ENCODE measurements at regions not wholly inside any gene's neighbourhood (a gene's known extent, or its start where the extent isn't known, plus 50 kb on each side); places are given as distances from the start of the nearest gene placed in this dataset.

DNA sequence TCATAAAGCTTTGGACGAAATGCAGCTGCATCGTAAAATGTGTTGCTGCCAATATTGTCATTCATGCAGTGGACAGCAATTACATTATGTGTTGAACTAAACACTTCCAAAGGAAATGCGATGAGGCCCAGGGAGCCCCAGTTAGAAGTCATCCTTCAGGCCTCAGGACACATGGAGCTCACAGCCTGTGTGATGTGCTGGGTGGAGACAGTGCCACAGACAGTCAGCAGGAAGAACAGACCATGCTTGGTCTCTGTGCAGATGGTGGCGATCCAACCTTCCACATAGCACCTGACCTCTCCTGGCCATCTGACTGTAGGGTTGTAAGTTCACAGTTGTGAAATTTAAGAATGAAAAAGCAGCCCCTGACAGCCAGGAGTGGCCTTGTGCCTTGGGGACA is 118.3 kb upstream of the ALKAL2 start:
- CTCF ChIA-PET = no interaction called here
- POLR2A ChIA-PET = no interaction called here
- no peak for DNase-seq (ENCODE audit: low read depth, low spot score)
- no peak overlapping the region for H3K4me3 ChIP-seq (ENCODE audit: low read depth, low read length)
- TF ChIP-seq, protein P1, sequence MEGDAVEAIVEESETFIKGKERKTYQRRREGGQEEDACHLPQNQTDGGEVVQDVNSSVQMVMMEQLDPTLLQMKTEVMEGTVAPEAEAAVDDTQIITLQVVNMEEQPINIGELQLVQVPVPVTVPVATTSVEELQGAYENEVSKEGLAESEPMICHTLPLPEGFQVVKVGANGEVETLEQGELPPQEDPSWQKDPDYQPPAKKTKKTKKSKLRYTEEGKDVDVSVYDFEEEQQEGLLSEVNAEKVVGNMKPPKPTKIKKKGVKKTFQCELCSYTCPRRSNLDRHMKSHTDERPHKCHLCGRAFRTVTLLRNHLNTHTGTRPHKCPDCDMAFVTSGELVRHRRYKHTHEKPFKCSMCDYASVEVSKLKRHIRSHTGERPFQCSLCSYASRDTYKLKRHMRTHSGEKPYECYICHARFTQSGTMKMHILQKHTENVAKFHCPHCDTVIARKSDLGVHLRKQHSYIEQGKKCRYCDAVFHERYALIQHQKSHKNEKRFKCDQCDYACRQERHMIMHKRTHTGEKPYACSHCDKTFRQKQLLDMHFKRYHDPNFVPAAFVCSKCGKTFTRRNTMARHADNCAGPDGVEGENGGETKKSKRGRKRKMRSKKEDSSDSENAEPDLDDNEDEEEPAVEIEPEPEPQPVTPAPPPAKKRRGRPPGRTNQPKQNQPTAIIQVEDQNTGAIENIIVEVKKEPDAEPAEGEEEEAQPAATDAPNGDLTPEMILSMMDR (IDR thresholded peaks at IDR 0.05; ENCODE audit: insufficient read depth, low read length, missing control alignments) = no peak

DNA sequence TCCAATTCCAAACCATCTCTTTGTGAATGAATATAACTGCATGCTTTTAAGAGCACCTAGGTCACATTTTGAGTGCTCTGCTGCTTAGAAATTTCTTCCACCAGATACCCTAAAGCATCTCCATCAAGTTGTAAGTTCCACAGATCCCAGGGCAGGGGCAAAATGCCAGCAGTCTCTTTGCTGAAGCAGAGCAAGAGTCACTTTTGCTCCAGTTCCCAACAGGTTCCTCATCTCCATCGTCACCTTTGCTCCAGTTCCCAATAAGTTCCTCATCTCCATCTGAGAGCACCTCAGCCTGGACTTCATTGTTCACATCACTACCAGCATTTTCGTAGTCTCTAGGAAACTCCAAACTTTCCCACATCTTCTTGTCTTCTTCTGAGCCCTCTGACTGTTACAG is 116.7 kb upstream of the ALKAL2 start:
- no peak overlapping the region for H3K4me3 ChIP-seq (ENCODE audit: low read depth, low read length)
- POLR2A ChIA-PET = no interaction called here
- TF ChIP-seq, protein P1 (IDR thresholded peaks at IDR 0.05; ENCODE audit: insufficient read depth, low read length, missing control alignments) = no peak
- no peak for DNase-seq (ENCODE audit: low read depth, low spot score)
- CTCF ChIA-PET = no interaction called here

DNA sequence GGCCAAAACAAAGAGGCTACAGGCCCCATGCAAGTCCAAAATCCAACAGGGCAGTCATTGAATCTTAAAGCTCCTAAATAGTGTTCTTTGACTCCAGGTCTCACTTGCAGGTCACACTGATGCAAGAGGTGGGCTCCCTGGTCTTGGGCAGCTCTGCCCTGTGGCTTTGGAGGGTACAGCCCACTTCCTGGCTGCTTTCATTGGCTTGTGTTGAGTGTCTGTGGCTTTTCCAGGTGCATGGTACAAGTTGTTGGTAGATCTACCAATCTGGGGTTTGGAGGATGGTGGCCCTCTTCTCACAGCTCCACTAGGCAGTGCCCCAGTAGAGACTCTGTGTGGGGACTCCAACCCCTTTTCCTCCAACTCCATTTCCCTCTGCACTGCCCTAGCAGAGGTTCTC is 115.8 kb upstream of the ALKAL2 start:
- ChIA-PET CTCF (no interaction called here), POLR2A (no interaction called here)
- DNase-seq (ENCODE audit: low read depth, low spot score) = no peak
- TF ChIP-seq, protein P1 (IDR thresholded peaks at IDR 0.05; ENCODE audit: insufficient read depth, low read length, missing control alignments) = no peak
- H3K4me3 ChIP-seq (ENCODE audit: low read depth, low read length) = no peak overlapping the region

DNA sequence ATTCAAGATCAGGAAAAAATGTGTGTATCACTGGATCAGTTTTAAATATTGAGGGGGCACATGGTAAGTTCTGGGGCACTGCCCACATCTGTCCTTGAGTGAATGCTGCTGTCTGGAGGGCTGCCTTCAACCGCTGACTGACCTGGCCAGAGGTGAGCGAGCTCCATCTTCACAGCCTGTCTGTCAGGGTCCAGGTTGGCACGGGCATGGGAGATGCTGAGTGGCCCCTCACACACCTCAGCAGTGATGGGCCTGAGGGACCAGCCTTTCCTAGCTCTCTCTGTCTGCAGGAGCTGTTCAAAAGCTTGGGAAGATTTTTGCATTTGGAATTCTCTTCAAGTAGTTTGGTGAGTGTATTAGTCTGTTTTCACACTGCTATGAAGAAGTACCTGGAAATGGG is 114.8 kb upstream of the ALKAL2 start:
- TF ChIP-seq, protein P1 (IDR thresholded peaks at IDR 0.05; ENCODE audit: insufficient read depth, low read length, missing control alignments) = no peak
- ChIA-PET POLR2A (no interaction called here), CTCF (no interaction called here)

DNA sequence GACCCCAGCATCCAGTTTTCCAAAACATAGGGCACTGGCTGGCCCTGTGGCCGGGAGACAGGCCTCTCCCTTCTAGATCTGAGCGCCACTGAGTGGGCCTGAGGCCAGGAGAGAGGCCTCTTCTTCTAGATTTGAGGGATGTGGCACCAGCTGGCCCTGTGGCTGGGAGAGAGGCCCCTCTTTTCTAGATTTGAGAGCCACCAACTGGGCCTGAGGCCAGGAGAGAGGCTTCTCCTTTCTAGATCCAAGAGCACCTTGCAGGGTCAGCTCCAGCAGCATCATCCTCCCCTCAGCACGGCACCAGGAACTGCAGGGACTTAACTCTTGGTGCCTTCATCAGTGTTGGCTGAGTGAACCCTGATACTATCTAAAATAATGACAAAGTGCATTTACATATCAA is 114.3 kb upstream of the ALKAL2 start:
- ChIA-PET POLR2A (no interaction called here), CTCF (no interaction called here)
- TF ChIP-seq, protein P1 (IDR thresholded peaks at IDR 0.05; ENCODE audit: insufficient read depth, low read length, missing control alignments) = no peak
- no peak for DNase-seq (ENCODE audit: low read depth, low spot score)
- no peak overlapping the region for H3K4me3 ChIP-seq (ENCODE audit: low read depth, low read length)

More for the DNA sequence above, 114.8 kb upstream of the ALKAL2 start:
- H3K4me3 ChIP-seq (ENCODE audit: low read depth, low read length) = no peak overlapping the region
- DNase-seq (ENCODE audit: low read depth, low spot score) = no peak

DNA sequence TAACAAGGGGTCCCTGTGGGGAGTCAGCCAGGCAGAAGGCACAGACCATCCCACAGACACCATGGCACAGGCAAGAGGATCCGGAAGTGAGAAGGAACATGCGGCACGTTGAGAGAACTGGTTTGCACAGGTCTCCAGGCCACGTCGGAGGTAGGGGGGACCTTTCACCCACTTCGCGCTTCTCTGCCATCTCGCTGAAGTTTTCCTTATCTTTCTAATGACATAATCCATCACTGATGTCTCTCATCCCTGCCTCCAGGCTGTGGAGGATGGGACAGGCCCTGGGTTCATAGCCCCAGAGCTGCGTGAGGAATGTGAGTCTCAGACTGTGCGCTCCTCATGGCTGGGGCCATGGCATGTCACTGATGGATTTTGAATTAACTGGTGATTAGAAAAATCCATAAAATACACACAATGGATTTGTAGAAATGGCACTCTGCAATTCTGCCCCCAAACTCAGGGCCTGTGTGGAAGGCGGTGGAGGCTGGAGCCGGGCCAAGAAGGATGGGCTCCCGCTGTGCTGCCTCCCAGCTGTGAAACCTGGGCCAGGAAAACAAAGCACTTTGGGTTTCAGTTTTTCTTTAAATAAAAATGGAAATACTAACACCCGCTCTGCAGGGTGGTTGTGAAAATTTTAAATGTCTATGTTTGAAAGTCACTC is 113.3 kb upstream of the ALKAL2 start:
- ChIA-PET POLR2A (no interaction called here), CTCF (no interaction called here)
- H3K4me3 ChIP-seq (ENCODE audit: low read depth, low read length) = no peak overlapping the region
- no peak for DNase-seq (ENCODE audit: low read depth, low spot score)
- TF ChIP-seq, protein P1 (IDR thresholded peaks at IDR 0.05; ENCODE audit: insufficient read depth, low read length, missing control alignments) = no peak
